ENCODE measurements at regions not wholly inside any gene's neighbourhood (a gene's known extent, or its start where the extent isn't known, plus 50 kb on each side); places are given as distances from the start of the nearest gene placed in this dataset.

DNA sequence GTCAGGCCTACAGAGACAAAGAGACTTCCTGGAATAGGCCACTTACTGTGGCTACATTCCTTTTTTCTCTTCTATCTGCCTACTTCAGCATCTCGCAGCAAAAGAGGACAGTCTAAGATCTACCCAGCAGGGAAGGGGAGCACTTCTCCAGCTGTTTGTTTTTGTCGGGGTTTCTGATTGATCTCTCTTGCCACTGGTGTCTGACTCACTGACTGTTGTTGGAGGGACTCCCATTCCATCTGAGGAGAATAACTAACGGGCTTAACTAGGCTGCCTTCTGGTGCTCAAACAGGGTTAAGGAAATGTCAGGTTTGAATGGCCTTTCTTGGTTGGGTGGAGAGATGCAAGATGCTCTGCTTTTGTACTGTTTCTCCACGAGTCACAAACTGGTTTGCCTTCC, 100.2 kb upstream of the TMEM164 start:
- TF ChIP-seq, protein P1, sequence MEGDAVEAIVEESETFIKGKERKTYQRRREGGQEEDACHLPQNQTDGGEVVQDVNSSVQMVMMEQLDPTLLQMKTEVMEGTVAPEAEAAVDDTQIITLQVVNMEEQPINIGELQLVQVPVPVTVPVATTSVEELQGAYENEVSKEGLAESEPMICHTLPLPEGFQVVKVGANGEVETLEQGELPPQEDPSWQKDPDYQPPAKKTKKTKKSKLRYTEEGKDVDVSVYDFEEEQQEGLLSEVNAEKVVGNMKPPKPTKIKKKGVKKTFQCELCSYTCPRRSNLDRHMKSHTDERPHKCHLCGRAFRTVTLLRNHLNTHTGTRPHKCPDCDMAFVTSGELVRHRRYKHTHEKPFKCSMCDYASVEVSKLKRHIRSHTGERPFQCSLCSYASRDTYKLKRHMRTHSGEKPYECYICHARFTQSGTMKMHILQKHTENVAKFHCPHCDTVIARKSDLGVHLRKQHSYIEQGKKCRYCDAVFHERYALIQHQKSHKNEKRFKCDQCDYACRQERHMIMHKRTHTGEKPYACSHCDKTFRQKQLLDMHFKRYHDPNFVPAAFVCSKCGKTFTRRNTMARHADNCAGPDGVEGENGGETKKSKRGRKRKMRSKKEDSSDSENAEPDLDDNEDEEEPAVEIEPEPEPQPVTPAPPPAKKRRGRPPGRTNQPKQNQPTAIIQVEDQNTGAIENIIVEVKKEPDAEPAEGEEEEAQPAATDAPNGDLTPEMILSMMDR (IDR thresholded peaks at IDR 0.05), result no peak
- TF ChIP-seq POLR2A (IDR thresholded peaks at IDR 0.05) (no peak), EP300 (IDR thresholded peaks at IDR 0.05) (no peak)

Data from ovary (tissue), 3 donors.